ENCODE measurements at regions not wholly inside any gene's neighbourhood (a gene's known extent, or its start where the extent isn't known, plus 50 kb on each side); places are given as distances from the start of the nearest gene placed in this dataset.
A peak's percentile ranks its signal among the peaks of the same experiment; 100 is the strongest.

GRCh38 chr1:232873412-232873811 lies 68.2 kb downstream of the MAP10 start:
- ChIA-PET POLR2A (ENCODE audit: partially characterized antibody) (interaction anchor here (0.8 kb wide), 1 partner anchor 10 kb away, joined by 3 read pairs; no protein-coding TSS in a partner anchor), CTCF (ENCODE audit: partially characterized antibody) (interaction anchor here (1.0 to 1.4 kb wide), 5 partner anchors 8 to 151 kb away, joined by 3 to 5 read pairs (median 3); no protein-coding TSS in a partner anchor)
- Histone ChIP-seq H3K56ac (replicated peaks; ENCODE audit: insufficient read length, low read depth, low read length) (no peak overlapping the region), H3K27ac (ENCODE audit: low read depth, low read length) (no peak overlapping the region), H4K20me1 (replicated peaks in 1 of 2; ENCODE audit: control insufficient read depth in 1 of 2, insufficient read depth in 2 of 2, low read length in 2 of 2) (peaks cover 0 to 2% of the 10 kb centered on the region in 2 experiments), H3K9me3 (ENCODE audit: insufficient read depth in 2 of 2, low read depth in 1 of 2, low read length in 1 of 2) (no peaks in the 10 kb centered on the region), H4K91ac (replicated peaks; ENCODE audit: insufficient read length, low read length) (peak overlapping the region; percentile 7), H3K36me3 (ENCODE audit: control insufficient read depth in 2 of 4, insufficient read depth in 4 of 4, low read length in 3 of 4) (no peaks in the 10 kb centered on the region), H2BK20ac (ENCODE audit: low read length) (no peak overlapping the region), H3K9ac (replicated peaks in 1 of 4; ENCODE audit: extremely low read depth in 1 of 4, low read depth in 3 of 4, low read length in 3 of 4) (no peak overlapping the region), H3K4me1 (replicated peaks in 1 of 4; ENCODE audit: control insufficient read depth in 3 of 4, insufficient read depth in 4 of 4, low read length in 3 of 4) (no peaks in the 10 kb centered on the region), H3K18ac (ENCODE audit: extremely low read depth, low read length) (no peak overlapping the region), H3K23me2 (ENCODE audit: low read depth, low read length) (no peaks in the 10 kb centered on the region; the same call in 1 of the 2 replicates), H4K5ac (ENCODE audit: insufficient read length, low read depth, low read length) (no peak overlapping the region), H3K79me2 (ENCODE audit: control insufficient read depth in 1 of 2, insufficient read depth in 2 of 2, low read length in 2 of 2) (no peaks in the 10 kb centered on the region), H3K79me1 (ENCODE audit: low read depth, low read length) (no peaks in the 10 kb centered on the region), H2BK5ac (ENCODE audit: low read depth, low read length) (no peak overlapping the region), H3K4me3 (ENCODE audit: extremely low read depth in 1 of 4, insufficient read depth in 2 of 4, low read depth in 3 of 4, low read length in 4 of 4) (no peak overlapping the region), H2AK5ac (ENCODE audit: low read depth, low read length) (no peak overlapping the region), H3K27me3 (replicated peaks in 1 of 4; ENCODE audit: control insufficient read depth in 3 of 4, extremely low read depth in 1 of 4, insufficient read depth in 3 of 4, low read length in 3 of 4) (no peaks in the 10 kb centered on the region; a peak in 1 of 7 replicates), H3K14ac (ENCODE audit: insufficient read length) (no peak overlapping the region), H3K4ac (replicated peaks; ENCODE audit: insufficient read length, low read depth, low read length) (no peak overlapping the region), H2BK15ac (ENCODE audit: low read length) (no peak overlapping the region), H3K23ac (ENCODE audit: insufficient read length) (no peak overlapping the region), H2BK120ac (replicated peaks; ENCODE audit: low read depth, low read length) (no peak overlapping the region), H4K8ac (ENCODE audit: extremely low read depth, insufficient read depth, low read length) (no peak overlapping the region), H2BK12ac (ENCODE audit: low read depth, low read length) (no peak overlapping the region), H2AFZ (ENCODE audit: low read length) (no peak overlapping the region), H3K4me2 (ENCODE audit: insufficient read depth in 1 of 2, low read depth in 2 of 2, low read length in 2 of 2) (no peak overlapping the region)
- WGBS, 2 experiments (ENCODE audit: extremely low coverage in 1 of 2, insufficient coverage in 1 of 2, insufficient read length in 1 of 2, insufficient replicate concordance in 2 of 2, low coverage in 1 of 2, low lambda C conversion rate in 2 of 2, missing lambda C conversion rate in 1 of 2) = 85% methylated on average over 5 of the region's 5 CpGs; no CpG with 5 or more reads in 1 of the 2 experiments
- DNase-seq (ENCODE audit: low read depth in 1 of 2, low spot score in 2 of 2) (no peak), FAIRE-seq (no peak)
- no peak for TF ChIP-seq SP2 (IDR thresholded peaks at IDR 0.05; ENCODE audit: low read length)
- no peak for TF ChIP-seq RBBP5 (IDR thresholded peaks at IDR 0.05; ENCODE audit: borderline replicate concordance, low read depth, low read length)
- no peak for TF ChIP-seq KDM5A (IDR thresholded peaks at IDR 0.05; ENCODE audit: low read length)
